Hepatocyte (in vitro differentiated cells): ENCODE measurements at regions not wholly inside any gene's neighbourhood (a gene's known extent, or its start where the extent isn't known, plus 50 kb on each side); places are given as distances from the start of the nearest gene placed in this dataset.
A peak's percentile ranks its signal among the peaks of the same experiment; 100 is the strongest.

Experiments used
- DNase-seq: peaks from one replicate; pipeline ENCODE4 v3.0.0-alpha.2; 2016; ENCODE audit warnings: low spot score
- H2AFZ ChIP-seq: fragments of 200-600 bp; sonication (generic); 2 replicates; pipeline ENCODE4 v1.6.0; 2016; ENCODE audit warnings: antibody characterized with exemption, mild to moderate bottlenecking
- H3K27ac ChIP-seq: fragments of 200-600 bp; sonication (generic); 2 replicates; pipeline ENCODE4 v1.5.1; 2016; ENCODE audit warnings: mild to moderate bottlenecking
- H3K27me3 ChIP-seq: fragments of 200-600 bp; sonication (generic); 2 replicates; pipeline ENCODE4 v1.6.1; 2016
- H3K36me3 ChIP-seq: fragments of 200-600 bp; sonication (generic); replicated peaks from 2 replicates; pipeline ENCODE4 v1.5.1; 2016; ENCODE audit warnings: low read depth; ENCODE audit not compliant: insufficient read depth
- H3K4me1 ChIP-seq: fragments of 200-600 bp; sonication (generic); 2 replicates; pipeline ENCODE4 v1.5.1; 2016; ENCODE audit warnings: mild to moderate bottlenecking, moderate library complexity; ENCODE audit not compliant: insufficient read depth
- H3K4me2 ChIP-seq: fragments of 200-600 bp; sonication (generic); 2 replicates; pipeline ENCODE4 v1.6.0; 2016
- H3K4me3 ChIP-seq: fragments of 200-600 bp; sonication (generic); 2 replicates; pipeline ENCODE4 v1.5.1; 2016; ENCODE audit warnings: mild to moderate bottlenecking
- H3K79me2 ChIP-seq: fragments of 200-600 bp; sonication (generic); 2 replicates; pipeline ENCODE4 v1.6.0; 2017; ENCODE audit warnings: mild to moderate bottlenecking
- H3K9me2 ChIP-seq: fragments of 200-600 bp; sonication (generic); replicated peaks from 2 replicates; pipeline ENCODE4 v1.6.0; 2017; ENCODE audit warnings: mild to moderate bottlenecking; ENCODE audit not compliant: insufficient read depth
- H3K9me3 ChIP-seq: fragments of 200-600 bp; sonication (generic); 2 replicates; pipeline ENCODE4 v1.5.1; 2016; ENCODE audit warnings: low read depth, mild to moderate bottlenecking
- H4K20me1 ChIP-seq: fragments of 200-600 bp; sonication (generic); 2 replicates; pipeline ENCODE4 v1.6.0; 2016; ENCODE audit warnings: mild to moderate bottlenecking; ENCODE audit not compliant: insufficient read depth, poor library complexity, severe bottlenecking
- CTCF ChIP-seq: fragments of 200-600 bp; sonication (generic); IDR thresholded peaks from 2 replicates; pipeline ENCODE4 v1.5.1; 2016; ENCODE audit warnings: antibody characterized with exemption, mild to moderate bottlenecking; ENCODE audit not compliant: poor library complexity
- EZH2 ChIP-seq: fragments of 200-600 bp; sonication (generic); IDR thresholded peaks from 2 replicates; pipeline ENCODE4 v1.6.1; 2016; ENCODE audit warnings: antibody characterized with exemption, mild to moderate bottlenecking, borderline replicate concordance
- EZH2phosphoT487 ChIP-seq: fragments of 200-600 bp; sonication (generic); IDR thresholded peaks from one replicate; pipeline ENCODE4 v1.6.1; 2018; ENCODE audit warnings: antibody characterized with exemption, mild to moderate bottlenecking, low read depth, moderate library complexity; ENCODE audit not compliant: unreplicated experiment, severe bottlenecking
- WGBS: methylation state at CpG from one replicate; pipeline ENCODE4 v1.1.6; 2016; ENCODE audit warnings: low lambda C conversion rate; ENCODE audit errors: missing lambda C conversion rate; 5-methylcytosine and 5-hydroxymethylcytosine counted together

GRCh38 chr10:88080213-88080612 lies 216.8 kb downstream of the PTEN start:
- 3% methylated on average over 3 of the region's 3 CpGs for WGBS
- no peak overlapping the region for H3K4me3 ChIP-seq
- TF ChIP-seq EZH2 (no peak), EZH2phosphoT487 (no peak), CTCF (no peak)

GRCh38 chr10:88081457-88082054 lies 218.1 kb downstream of the PTEN start:
- Histone ChIP-seq H3K79me2 (no peaks in the 10 kb centered on the region), H3K27me3 (no peaks in the 10 kb centered on the region), H3K27ac (no peak overlapping the region), H2AFZ (no peak overlapping the region), H4K20me1 (no peaks in the 10 kb centered on the region), H3K9me2 (no peaks in the 10 kb centered on the region), H3K4me2 (no peak overlapping the region), H3K9me3 (no peaks in the 10 kb centered on the region), H3K36me3 (no peaks in the 10 kb centered on the region), H3K4me3 (no peak overlapping the region), H3K4me1 (peaks cover 18% of the 10 kb centered on the region)
- WGBS, result 95% methylated on average over 3 of the region's 3 CpGs
- TF ChIP-seq EZH2 (no peak), CTCF (no peak), EZH2phosphoT487 (no peak)
- no peak for DNase-seq

More at GRCh38 chr10:88080213-88080612, 216.8 kb downstream of the PTEN start:
- peak overlapping the region; percentile 15 for H3K4me2 ChIP-seq
- no peak overlapping the region for H2AFZ ChIP-seq
- no peaks in the 10 kb centered on the region for H3K36me3 ChIP-seq
- no peaks in the 10 kb centered on the region for H3K9me3 ChIP-seq
- H3K9me2 ChIP-seq, result no peaks in the 10 kb centered on the region
- peak; percentile 65 for DNase-seq
- H3K4me1 ChIP-seq, result peaks cover 18% of the 10 kb centered on the region
- H4K20me1 ChIP-seq, result no peaks in the 10 kb centered on the region
- H3K27me3 ChIP-seq, result no peaks in the 10 kb centered on the region
- peak overlapping the region; percentile 51 for H3K27ac ChIP-seq
- no peaks in the 10 kb centered on the region for H3K79me2 ChIP-seq

GRCh38 chr10:88082391-88082790 lies 219.0 kb downstream of the PTEN start:
- peaks cover 18% of the 10 kb centered on the region for H3K4me1 ChIP-seq
- no peak for DNase-seq
- no peak overlapping the region for H3K27ac ChIP-seq
- no peaks in the 10 kb centered on the region for H3K9me3 ChIP-seq
- H3K36me3 ChIP-seq, result no peaks in the 10 kb centered on the region
- WGBS, result 77% methylated on average over 3 of the region's 3 CpGs
- H3K4me2 ChIP-seq, result no peak overlapping the region
- TF ChIP-seq CTCF (no peak), EZH2phosphoT487 (no peak), EZH2 (no peak)
- H2AFZ ChIP-seq, result no peak overlapping the region
- H3K4me3 ChIP-seq, result no peak overlapping the region
- H3K9me2 ChIP-seq, result no peaks in the 10 kb centered on the region
- H3K79me2 ChIP-seq, result no peaks in the 10 kb centered on the region
- no peaks in the 10 kb centered on the region for H3K27me3 ChIP-seq
- no peaks in the 10 kb centered on the region for H4K20me1 ChIP-seq
